Smooth muscle cell (in vitro differentiated cells): ENCODE measurements at regions not wholly inside any gene's neighbourhood (a gene's known extent, or its start where the extent isn't known, plus 50 kb on each side); places are given as distances from the start of the nearest gene placed in this dataset.
A peak's percentile ranks its signal among the peaks of the same experiment; 100 is the strongest.

ENCODE experiments used
- DNase-seq: peaks from one replicate; lab custom pipeline; 2025; ENCODE audit not compliant: unreplicated experiment; lab: John Stamatoyannopoulos, UW
- H2AFZ ChIP-seq: fragments of 200-600 bp; sonication (generic); 2 replicates; pipeline ENCODE4 v1.6.0; 2016; ENCODE audit warnings: antibody characterized with exemption, low read depth, mild to moderate bottlenecking
- H3F3A ChIP-seq: fragments of 200-600 bp; sonication (generic); 2 replicates; pipeline ENCODE4 v1.6.0; 2017; ENCODE audit warnings: antibody characterized with exemption, low read depth
- H3K27ac ChIP-seq: fragments of 200-600 bp; sonication (generic); 2 replicates; pipeline ENCODE4 v1.5.1; 2016; ENCODE audit warnings: low read depth, mild to moderate bottlenecking
- H3K27me3 ChIP-seq: fragments of 200-600 bp; sonication (generic); 2 replicates; pipeline ENCODE4 v1.6.1; 2016; ENCODE audit warnings: low read depth, mild to moderate bottlenecking
- H3K36me3 ChIP-seq: fragments of 200-600 bp; sonication (generic); 2 replicates; pipeline ENCODE4 v1.5.1; 2016; ENCODE audit warnings: low read depth
- H3K4me1 ChIP-seq: fragments of 200-600 bp; sonication (generic); 2 replicates; pipeline ENCODE4 v1.5.1; 2016; ENCODE audit warnings: low read depth
- H3K4me2 ChIP-seq: fragments of 200-600 bp; sonication (generic); 2 replicates; pipeline ENCODE4 v1.6.0; 2016; ENCODE audit warnings: mild to moderate bottlenecking
- H3K4me3 ChIP-seq: fragments of 200-600 bp; sonication (generic); 2 replicates; pipeline ENCODE4 v1.5.1; 2016; ENCODE audit warnings: mild to moderate bottlenecking
- H3K79me2 ChIP-seq: fragments of 200-600 bp; sonication (generic); 2 replicates; pipeline ENCODE4 v1.6.0; 2016; ENCODE audit warnings: low read depth, mild to moderate bottlenecking
- H3K9ac ChIP-seq: fragments of 200-600 bp; sonication (generic); 2 replicates; pipeline ENCODE4 v1.6.0; 2016; ENCODE audit warnings: low read depth
- H3K9me3 ChIP-seq: fragments of 200-600 bp; sonication (generic); replicated peaks from 2 replicates; pipeline ENCODE4 v1.5.1; 2016; ENCODE audit warnings: low read depth
- H4K20me1 ChIP-seq: fragments of 200-600 bp; sonication (generic); 2 replicates; pipeline ENCODE4 v1.6.0; 2016; ENCODE audit warnings: low read depth
- WGBS: methylation state at CpG from one replicate; pipeline ENCODE4 v1.1.7; 2016; ENCODE audit warnings: low lambda C conversion rate; 5-methylcytosine and 5-hydroxymethylcytosine counted together
- TF ChIP-seq, protein P1 (sequence below): fragments of 200-600 bp; sonication (generic); IDR thresholded peaks from 2 replicates; pipeline ENCODE4 v1.5.1; 2017; ENCODE audit warnings: borderline replicate concordance, mild to moderate bottlenecking, antibody characterized with exemption; ENCODE audit not compliant: insufficient read depth, poor library complexity, severe bottlenecking

DNA sequence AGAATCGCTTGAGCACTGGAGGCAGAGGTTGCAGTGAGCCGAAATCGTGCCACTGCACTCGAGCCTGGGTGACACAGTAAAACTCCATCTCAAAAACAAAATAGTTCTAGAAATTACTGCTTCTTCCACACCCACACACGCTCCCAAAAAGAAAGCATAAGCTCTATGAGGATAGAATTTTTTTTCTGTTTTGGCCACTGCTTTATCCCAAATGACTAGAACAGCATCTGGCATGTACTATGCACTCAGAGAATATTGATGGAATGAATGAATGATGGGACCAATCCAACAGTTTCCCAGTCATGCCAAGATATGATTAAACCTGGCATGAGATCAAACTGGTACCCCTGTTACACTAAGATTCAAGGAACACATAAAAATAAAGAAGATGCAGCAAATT, 455.4 kb upstream of the CHAC2 start:
- H3K27me3 ChIP-seq: no peaks in the 10 kb centered on the region
- no peak for DNase-seq
- WGBS: 97% methylated on average over 5 of the region's 5 CpGs
- H2AFZ ChIP-seq: no peak overlapping the region
- H3K9ac ChIP-seq: no peak overlapping the region
- no peaks in the 10 kb centered on the region for H3K4me1 ChIP-seq
- H3K36me3 ChIP-seq: no peaks in the 10 kb centered on the region
- no peaks in the 10 kb centered on the region for H3K9me3 ChIP-seq
- no peaks in the 10 kb centered on the region for H4K20me1 ChIP-seq
- no peak overlapping the region for H3K4me2 ChIP-seq
- H3K27ac ChIP-seq: peak overlapping the region; percentile 57
- no peaks in the 10 kb centered on the region for H3K79me2 ChIP-seq
- no peak overlapping the region for H3K4me3 ChIP-seq
- no peaks in the 10 kb centered on the region for H3F3A ChIP-seq
- TF ChIP-seq, protein P1, sequence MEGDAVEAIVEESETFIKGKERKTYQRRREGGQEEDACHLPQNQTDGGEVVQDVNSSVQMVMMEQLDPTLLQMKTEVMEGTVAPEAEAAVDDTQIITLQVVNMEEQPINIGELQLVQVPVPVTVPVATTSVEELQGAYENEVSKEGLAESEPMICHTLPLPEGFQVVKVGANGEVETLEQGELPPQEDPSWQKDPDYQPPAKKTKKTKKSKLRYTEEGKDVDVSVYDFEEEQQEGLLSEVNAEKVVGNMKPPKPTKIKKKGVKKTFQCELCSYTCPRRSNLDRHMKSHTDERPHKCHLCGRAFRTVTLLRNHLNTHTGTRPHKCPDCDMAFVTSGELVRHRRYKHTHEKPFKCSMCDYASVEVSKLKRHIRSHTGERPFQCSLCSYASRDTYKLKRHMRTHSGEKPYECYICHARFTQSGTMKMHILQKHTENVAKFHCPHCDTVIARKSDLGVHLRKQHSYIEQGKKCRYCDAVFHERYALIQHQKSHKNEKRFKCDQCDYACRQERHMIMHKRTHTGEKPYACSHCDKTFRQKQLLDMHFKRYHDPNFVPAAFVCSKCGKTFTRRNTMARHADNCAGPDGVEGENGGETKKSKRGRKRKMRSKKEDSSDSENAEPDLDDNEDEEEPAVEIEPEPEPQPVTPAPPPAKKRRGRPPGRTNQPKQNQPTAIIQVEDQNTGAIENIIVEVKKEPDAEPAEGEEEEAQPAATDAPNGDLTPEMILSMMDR: no peak

DNA sequence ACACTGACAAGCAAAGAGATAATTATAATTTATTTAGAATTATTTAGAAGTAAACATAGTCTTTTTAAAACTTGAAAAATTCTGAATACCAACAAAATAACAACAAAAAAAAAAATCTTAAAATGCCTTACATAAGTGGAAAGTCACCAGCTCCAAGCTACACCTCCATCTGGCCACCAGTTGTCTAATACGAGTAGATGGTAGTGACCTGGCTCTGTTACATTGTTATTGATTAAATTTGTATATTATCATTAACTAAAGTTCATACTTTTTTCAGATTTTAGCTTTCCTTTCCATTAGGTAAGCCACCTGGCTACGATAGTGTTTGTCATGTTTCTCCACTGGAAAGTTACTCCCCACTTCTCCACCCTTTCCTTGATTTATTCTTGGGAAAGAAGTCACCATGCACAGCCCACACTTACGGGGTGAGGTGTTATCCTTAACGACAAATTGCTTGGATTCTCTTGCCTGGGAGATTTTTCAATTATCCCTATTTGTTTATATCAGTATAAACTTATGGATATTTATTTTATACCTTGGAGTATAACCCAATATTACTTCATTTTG, 464.5 kb upstream of the CHAC2 start:
- DNase-seq: no peak
- WGBS: 79% methylated on average over 4 of the region's 4 CpGs
- TF ChIP-seq, protein P1: no peak

DNA sequence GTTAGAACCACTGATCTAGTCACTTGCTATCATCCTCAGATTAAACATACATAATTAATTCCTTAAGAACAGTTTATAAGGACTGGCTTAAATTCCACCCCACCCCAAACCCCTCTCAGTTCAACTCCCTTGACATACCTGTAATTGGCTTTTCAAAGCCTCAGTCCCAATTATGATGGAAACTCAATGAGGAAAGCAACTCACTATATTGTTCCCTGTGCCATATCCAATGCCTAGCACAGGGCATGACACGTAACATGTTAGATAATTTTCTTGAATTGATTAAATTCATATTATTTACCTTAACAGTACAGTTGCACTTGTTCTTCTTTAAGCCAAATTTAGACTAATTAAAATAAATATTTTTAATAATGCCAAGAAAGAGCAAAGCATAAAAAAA, 465.1 kb upstream of the CHAC2 start:
- Histone ChIP-seq H3K36me3 (no peaks in the 10 kb centered on the region), H3K27ac (no peak overlapping the region), H3K9me3 (no peaks in the 10 kb centered on the region), H3K79me2 (no peaks in the 10 kb centered on the region), H3F3A (no peaks in the 10 kb centered on the region), H3K27me3 (no peaks in the 10 kb centered on the region), H3K4me1 (no peaks in the 10 kb centered on the region), H3K4me3 (no peak overlapping the region), H4K20me1 (no peaks in the 10 kb centered on the region), H3K4me2 (no peak overlapping the region), H2AFZ (no peak overlapping the region), H3K9ac (no peak overlapping the region)
- WGBS: 95% methylated on average over 1 of the region's 1 CpG
- TF ChIP-seq, protein P1: no peak
- DNase-seq: no peak

More for the DNA sequence above, 464.5 kb upstream of the CHAC2 start:
- Histone ChIP-seq H3K79me2 (no peaks in the 10 kb centered on the region), H4K20me1 (no peaks in the 10 kb centered on the region), H3F3A (no peaks in the 10 kb centered on the region), H3K4me3 (no peak overlapping the region), H3K27me3 (no peaks in the 10 kb centered on the region), H3K4me1 (no peaks in the 10 kb centered on the region), H2AFZ (no peak overlapping the region), H3K27ac (no peak overlapping the region), H3K36me3 (no peaks in the 10 kb centered on the region), H3K9ac (no peak overlapping the region), H3K9me3 (no peaks in the 10 kb centered on the region), H3K4me2 (no peak overlapping the region)

DNA sequence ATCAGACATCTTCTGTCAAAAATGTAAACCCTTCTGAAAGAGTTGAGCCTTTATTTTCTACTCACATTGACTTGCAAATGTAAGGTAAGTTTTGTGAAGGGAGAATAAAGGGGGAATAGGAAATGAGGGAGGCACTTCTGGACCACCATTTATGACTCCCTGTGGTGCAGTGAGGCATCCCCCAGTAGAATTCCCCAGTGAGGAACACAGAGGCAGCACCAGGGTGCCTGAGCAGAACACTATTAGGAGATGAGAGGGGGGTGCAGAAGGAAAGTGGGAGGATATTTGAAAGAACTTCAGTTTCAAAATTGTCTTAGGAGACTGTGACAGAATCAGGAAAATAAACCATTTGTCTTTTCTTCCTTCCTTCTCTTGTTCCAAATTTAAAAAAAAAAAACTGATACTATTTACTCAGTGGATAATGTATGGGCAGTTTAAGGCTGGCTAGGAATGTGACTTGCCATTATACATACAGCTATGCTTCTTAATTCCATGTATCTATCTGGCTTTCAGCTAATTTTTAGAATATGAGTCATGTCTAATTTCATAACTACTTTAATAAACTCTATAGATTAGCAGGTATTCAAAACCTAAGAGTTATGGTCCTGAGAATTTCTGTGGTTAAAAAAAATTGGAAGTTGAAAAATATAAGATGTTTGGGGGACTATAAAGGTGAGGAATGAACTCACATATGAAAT, 478.1 kb upstream of the CHAC2 start:
- no peaks in the 10 kb centered on the region for H3K9me3 ChIP-seq
- no peaks in the 10 kb centered on the region for H3K4me1 ChIP-seq
- no peaks in the 10 kb centered on the region for H3K36me3 ChIP-seq
- H3K79me2 ChIP-seq: no peaks in the 10 kb centered on the region
- no peak for DNase-seq
- H3K9ac ChIP-seq: no peak overlapping the region
- no peaks in the 10 kb centered on the region for H3F3A ChIP-seq
- no peak overlapping the region for H3K4me2 ChIP-seq
- H2AFZ ChIP-seq: no peak overlapping the region
- TF ChIP-seq, protein P1: no peak
- H4K20me1 ChIP-seq: no peaks in the 10 kb centered on the region
- no peaks in the 10 kb centered on the region for H3K27me3 ChIP-seq
- no peak overlapping the region for H3K27ac ChIP-seq
- no peak overlapping the region for H3K4me3 ChIP-seq
